ENCODE measurements at regions not wholly inside any gene's neighbourhood (a gene's known extent, or its start where the extent isn't known, plus 50 kb on each side); places are given as distances from the start of the nearest gene placed in this dataset.

DNA sequence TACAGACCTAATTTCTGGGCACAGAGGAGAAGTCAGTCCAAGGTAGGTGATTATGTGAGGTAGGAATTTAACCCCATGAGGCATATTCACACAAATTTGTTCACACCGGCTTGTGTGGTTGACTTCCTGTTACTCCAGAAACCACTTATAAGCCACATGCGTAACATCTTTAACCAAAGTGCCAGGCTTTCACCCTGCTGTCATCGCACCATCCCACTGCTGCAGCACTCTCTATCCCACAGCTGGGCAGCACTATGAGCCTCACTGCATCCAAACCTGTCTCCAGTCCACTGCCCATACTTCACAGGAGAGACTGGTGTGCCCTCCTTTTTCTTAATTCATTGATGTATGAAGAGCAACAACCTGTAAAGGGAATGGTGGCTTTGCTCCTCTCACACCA, 128.2 kb upstream of the ARGLU1 start:
- TF ChIP-seq, protein P1, sequence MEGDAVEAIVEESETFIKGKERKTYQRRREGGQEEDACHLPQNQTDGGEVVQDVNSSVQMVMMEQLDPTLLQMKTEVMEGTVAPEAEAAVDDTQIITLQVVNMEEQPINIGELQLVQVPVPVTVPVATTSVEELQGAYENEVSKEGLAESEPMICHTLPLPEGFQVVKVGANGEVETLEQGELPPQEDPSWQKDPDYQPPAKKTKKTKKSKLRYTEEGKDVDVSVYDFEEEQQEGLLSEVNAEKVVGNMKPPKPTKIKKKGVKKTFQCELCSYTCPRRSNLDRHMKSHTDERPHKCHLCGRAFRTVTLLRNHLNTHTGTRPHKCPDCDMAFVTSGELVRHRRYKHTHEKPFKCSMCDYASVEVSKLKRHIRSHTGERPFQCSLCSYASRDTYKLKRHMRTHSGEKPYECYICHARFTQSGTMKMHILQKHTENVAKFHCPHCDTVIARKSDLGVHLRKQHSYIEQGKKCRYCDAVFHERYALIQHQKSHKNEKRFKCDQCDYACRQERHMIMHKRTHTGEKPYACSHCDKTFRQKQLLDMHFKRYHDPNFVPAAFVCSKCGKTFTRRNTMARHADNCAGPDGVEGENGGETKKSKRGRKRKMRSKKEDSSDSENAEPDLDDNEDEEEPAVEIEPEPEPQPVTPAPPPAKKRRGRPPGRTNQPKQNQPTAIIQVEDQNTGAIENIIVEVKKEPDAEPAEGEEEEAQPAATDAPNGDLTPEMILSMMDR (conservative IDR thresholded peaks at IDR 0.05 in 1 of 2, IDR thresholded peaks at IDR 0.05 in 1 of 2; ENCODE audit: extremely low read depth in 1 of 2, insufficient read depth in 1 of 2, low read depth in 1 of 2, low read length in 2 of 2) = no peak
- no peak for TF ChIP-seq EZH2 (IDR thresholded peaks at IDR 0.05; ENCODE audit: borderline replicate concordance, low read length)
